Stomach (tissue), 4 donors: ENCODE measurements at regions not wholly inside any gene's neighbourhood (a gene's known extent, or its start where the extent isn't known, plus 50 kb on each side); places are given as distances from the start of the nearest gene placed in this dataset.

Experiments used
- EP300 ChIP-seq: sonication (generic); formaldehyde crosslinking; IDR thresholded peaks from one replicate; pipeline ENCODE4 v1.6.1; 2017; ENCODE audit warnings: antibody characterized with exemption
- POLR2A ChIP-seq, 4 donors: fragments of 450-650 bp; IDR thresholded peaks; one replicate each; pipeline ENCODE4 v1.6.1; 2016; ENCODE audit warnings: antibody characterized with exemption in 4 of 4, control low read depth in 2 of 4, mild to moderate bottlenecking in 1 of 4, moderate library complexity in 1 of 4
- POLR2AphosphoS5 ChIP-seq, 3 donors: sonication (generic); formaldehyde crosslinking; IDR thresholded peaks; one replicate each; pipeline ENCODE4 v1.6.1; 2016; ENCODE audit warnings: antibody characterized with exemption in 3 of 3
- TF ChIP-seq, protein P1 (sequence below), 7 experiments: fragments of 450-650 bp in 4 of 7; fragments of 200-600 bp in 3 of 7; sonication (generic) in 3 of 7; IDR thresholded peaks; one replicate each; pipeline ENCODE4 v1.5.1; 2016 to 2019; ENCODE audit warnings: antibody characterized with exemption in 7 of 7, control low read depth in 2 of 7, mild to moderate bottlenecking in 1 of 7

DNA sequence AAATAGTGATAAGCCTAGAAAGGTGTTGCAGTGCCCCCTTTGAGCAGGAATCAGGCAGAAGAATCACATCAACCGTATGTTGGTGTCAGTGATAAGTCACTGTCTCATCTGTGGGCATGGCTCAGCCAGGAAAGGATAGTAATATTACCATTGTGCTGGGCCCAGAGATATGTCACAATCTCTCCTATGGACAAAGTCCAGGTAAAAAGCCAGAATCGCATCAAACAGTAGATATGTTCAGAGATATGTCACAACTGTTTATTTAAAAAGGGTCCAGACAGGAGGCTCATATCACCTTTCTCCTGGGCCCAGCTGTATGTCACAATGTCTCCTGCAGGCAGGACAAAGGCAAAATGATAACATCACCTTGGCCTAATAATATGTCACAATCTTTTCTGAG, 241.4 kb downstream of the RPS4Y2 start:
- TF ChIP-seq POLR2A (IDR thresholded peaks at IDR 0.05) = no peak
- TF ChIP-seq, protein P1, sequence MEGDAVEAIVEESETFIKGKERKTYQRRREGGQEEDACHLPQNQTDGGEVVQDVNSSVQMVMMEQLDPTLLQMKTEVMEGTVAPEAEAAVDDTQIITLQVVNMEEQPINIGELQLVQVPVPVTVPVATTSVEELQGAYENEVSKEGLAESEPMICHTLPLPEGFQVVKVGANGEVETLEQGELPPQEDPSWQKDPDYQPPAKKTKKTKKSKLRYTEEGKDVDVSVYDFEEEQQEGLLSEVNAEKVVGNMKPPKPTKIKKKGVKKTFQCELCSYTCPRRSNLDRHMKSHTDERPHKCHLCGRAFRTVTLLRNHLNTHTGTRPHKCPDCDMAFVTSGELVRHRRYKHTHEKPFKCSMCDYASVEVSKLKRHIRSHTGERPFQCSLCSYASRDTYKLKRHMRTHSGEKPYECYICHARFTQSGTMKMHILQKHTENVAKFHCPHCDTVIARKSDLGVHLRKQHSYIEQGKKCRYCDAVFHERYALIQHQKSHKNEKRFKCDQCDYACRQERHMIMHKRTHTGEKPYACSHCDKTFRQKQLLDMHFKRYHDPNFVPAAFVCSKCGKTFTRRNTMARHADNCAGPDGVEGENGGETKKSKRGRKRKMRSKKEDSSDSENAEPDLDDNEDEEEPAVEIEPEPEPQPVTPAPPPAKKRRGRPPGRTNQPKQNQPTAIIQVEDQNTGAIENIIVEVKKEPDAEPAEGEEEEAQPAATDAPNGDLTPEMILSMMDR (IDR thresholded peaks at IDR 0.05) = no peak
- TF ChIP-seq EP300 = no peak
- TF ChIP-seq POLR2AphosphoS5 (IDR thresholded peaks at IDR 0.05) = no peak
